ENCODE measurements at regions not wholly inside any gene's neighbourhood (a gene's known extent, or its start where the extent isn't known, plus 50 kb on each side); places are given as distances from the start of the nearest gene placed in this dataset.

- Histone ChIP-seq H2BK12ac (ENCODE audit: low read length in 2 of 2) (no peak overlapping the region), H3K18ac (ENCODE audit: low read depth in 1 of 2, low read length in 2 of 2) (no peak overlapping the region), H3K4me2 (ENCODE audit: low read length, poor library complexity, severe bottlenecking) (no peak overlapping the region), H3K27ac (ENCODE audit: low read length, poor library complexity, severe bottlenecking) (no peak overlapping the region), H3K14ac (ENCODE audit: low read length in 2 of 2) (no peak overlapping the region), H2BK120ac (ENCODE audit: low read depth, low read length) (no peak overlapping the region), H2AFZ (ENCODE audit: low read depth, low read length) (no peak overlapping the region), H2BK5ac (ENCODE audit: low read depth, low read length, poor library complexity, severe bottlenecking) (no peak overlapping the region), H3K4me1 (ENCODE audit: control insufficient read depth, insufficient read depth, low read depth, low read length) (no peaks in the 10 kb centered on the region), H3K9me3 (ENCODE audit: control insufficient read depth, low read length) (peaks cover 25% of the 10 kb centered on the region), H3K23ac (ENCODE audit: low read length in 2 of 2) (no peak overlapping the region), H2AK5ac (ENCODE audit: low read length, severe bottlenecking) (no peak overlapping the region), H3K9ac (ENCODE audit: low read length) (no peak overlapping the region), H3K4me3 (ENCODE audit: insufficient read depth in 1 of 2, low read depth in 1 of 2, low read length in 2 of 2) (no peak overlapping the region), H4K91ac (ENCODE audit: low read length) (no peak overlapping the region), H2BK15ac (ENCODE audit: low read depth, poor library complexity, severe bottlenecking) (no peak overlapping the region), H3K27me3 (ENCODE audit: control insufficient read depth in 1 of 2, insufficient read depth in 1 of 2, low read length in 2 of 2) (no peaks in the 10 kb centered on the region), H3K4ac (ENCODE audit: low read depth in 1 of 2, low read length in 2 of 2) (no peak overlapping the region), H3K36me3 (ENCODE audit: control insufficient read depth in 1 of 2, insufficient read depth in 2 of 2, low read depth in 1 of 2, low read length in 2 of 2) (peaks cover 0 to 4% of the 10 kb centered on the region in 2 experiments), H3K79me1 (replicated peaks; ENCODE audit: low read length, poor library complexity, severe bottlenecking) (no peaks in the 10 kb centered on the region), H4K8ac (ENCODE audit: low read length) (no peak overlapping the region)
- no peak for DNase-seq
- 83% methylated on average over 6 of the region's 6 CpGs for WGBS
Observed at GRCh38 chr3:191707817-191708216, 246.9 kb downstream of the PYDC2 start.

DNA sequence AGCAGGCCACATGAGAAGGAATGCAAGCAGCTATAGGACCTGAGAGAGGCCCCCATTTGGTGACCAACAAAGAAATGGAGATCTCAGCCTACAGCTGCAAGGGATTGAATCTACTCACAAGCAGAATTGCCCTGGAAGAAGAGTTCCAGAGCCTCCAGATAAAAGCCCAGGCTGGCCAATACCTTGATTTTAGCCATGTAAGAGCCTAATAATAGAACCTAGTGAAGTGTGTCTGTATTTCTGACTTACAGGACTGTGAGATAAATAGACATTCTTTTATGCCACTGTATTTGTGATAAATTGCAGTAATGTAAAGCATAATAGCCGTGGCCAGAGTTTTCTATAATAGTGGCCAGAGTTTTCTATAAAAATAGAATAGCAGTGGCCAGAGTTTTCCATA is 254.6 kb downstream of the PYDC2 start:
- Histone ChIP-seq H3K18ac (ENCODE audit: low read depth in 1 of 2, low read length in 2 of 2) (no peak overlapping the region), H3K4me2 (ENCODE audit: low read length, poor library complexity, severe bottlenecking) (no peak overlapping the region), H2AFZ (ENCODE audit: low read depth, low read length) (no peak overlapping the region), H2BK120ac (ENCODE audit: low read depth, low read length) (no peak overlapping the region), H4K8ac (ENCODE audit: low read length) (no peak overlapping the region), H3K9ac (ENCODE audit: low read length) (no peak overlapping the region), H4K91ac (ENCODE audit: low read length) (no peak overlapping the region), H3K79me1 (replicated peaks; ENCODE audit: low read length, poor library complexity, severe bottlenecking) (no peaks in the 10 kb centered on the region), H2BK5ac (ENCODE audit: low read depth, low read length, poor library complexity, severe bottlenecking) (no peak overlapping the region), H2AK5ac (ENCODE audit: low read length, severe bottlenecking) (no peak overlapping the region), H3K4ac (ENCODE audit: low read depth in 1 of 2, low read length in 2 of 2) (no peak overlapping the region), H2BK15ac (ENCODE audit: low read depth, poor library complexity, severe bottlenecking) (no peak overlapping the region), H3K4me3 (ENCODE audit: insufficient read depth in 1 of 2, low read depth in 1 of 2, low read length in 2 of 2) (no peak overlapping the region), H3K27ac (ENCODE audit: low read length, poor library complexity, severe bottlenecking) (no peak overlapping the region), H3K9me3 (ENCODE audit: control insufficient read depth, low read length) (peaks cover 2% of the 10 kb centered on the region), H2BK12ac (ENCODE audit: low read length in 2 of 2) (no peak overlapping the region), H3K36me3 (ENCODE audit: control insufficient read depth in 1 of 2, insufficient read depth in 2 of 2, low read depth in 1 of 2, low read length in 2 of 2) (no peaks in the 10 kb centered on the region), H3K14ac (ENCODE audit: low read length in 2 of 2) (no peak overlapping the region), H3K4me1 (ENCODE audit: control insufficient read depth, insufficient read depth, low read depth, low read length) (no peaks in the 10 kb centered on the region), H3K23ac (ENCODE audit: low read length in 2 of 2) (no peak overlapping the region), H3K27me3 (ENCODE audit: control insufficient read depth in 1 of 2, insufficient read depth in 1 of 2, low read length in 2 of 2) (no peaks in the 10 kb centered on the region)
- DNase-seq, result no peak
- WGBS, result 86% methylated on average over 1 of the region's 1 CpG

- H2BK120ac ChIP-seq (ENCODE audit: low read depth, low read length), result no peak overlapping the region
- WGBS, result 86% methylated on average over 4 of the region's 4 CpGs
- H3K27ac ChIP-seq (ENCODE audit: low read length, poor library complexity, severe bottlenecking), result no peak overlapping the region
Observed at GRCh38 chr3:191721390-191721861, 260.5 kb downstream of the PYDC2 start.

DNA sequence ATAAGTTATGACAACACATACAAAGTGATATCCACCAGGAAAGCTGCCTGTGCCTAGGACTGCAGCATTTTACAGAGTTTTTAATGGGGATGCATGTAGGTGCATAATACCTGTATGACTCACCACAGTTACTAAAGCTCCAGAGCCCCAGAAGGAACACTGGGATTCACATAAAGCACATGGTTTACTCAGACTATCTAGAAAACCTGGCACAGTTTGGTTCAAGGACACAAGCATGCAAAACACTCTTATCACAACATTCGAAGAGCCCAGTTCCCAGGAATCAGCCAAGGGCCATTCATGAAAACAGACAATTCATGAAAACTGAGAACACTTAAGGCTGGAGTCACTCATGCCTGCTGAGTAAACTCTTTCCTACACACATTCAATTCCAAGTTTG is 261.0 kb downstream of the PYDC2 start:
- Histone ChIP-seq H2BK12ac (ENCODE audit: low read length in 2 of 2) (no peak overlapping the region), H2AFZ (ENCODE audit: low read depth, low read length) (no peak overlapping the region), H2BK120ac (ENCODE audit: low read depth, low read length) (no peak overlapping the region), H3K18ac (ENCODE audit: low read depth in 1 of 2, low read length in 2 of 2) (no peak overlapping the region), H3K79me1 (replicated peaks; ENCODE audit: low read length, poor library complexity, severe bottlenecking) (no peaks in the 10 kb centered on the region), H2BK5ac (ENCODE audit: low read depth, low read length, poor library complexity, severe bottlenecking) (no peak overlapping the region), H3K27ac (ENCODE audit: low read length, poor library complexity, severe bottlenecking) (no peak overlapping the region), H3K36me3 (ENCODE audit: control insufficient read depth in 1 of 2, insufficient read depth in 2 of 2, low read depth in 1 of 2, low read length in 2 of 2) (no peaks in the 10 kb centered on the region), H2AK5ac (ENCODE audit: low read length, severe bottlenecking) (no peak overlapping the region), H3K9me3 (ENCODE audit: control insufficient read depth, low read length) (no peaks in the 10 kb centered on the region), H3K9ac (ENCODE audit: low read length) (no peak overlapping the region), H3K4ac (ENCODE audit: low read depth in 1 of 2, low read length in 2 of 2) (no peak overlapping the region), H3K4me1 (ENCODE audit: control insufficient read depth, insufficient read depth, low read depth, low read length) (no peaks in the 10 kb centered on the region), H4K91ac (ENCODE audit: low read length) (no peak overlapping the region), H3K4me2 (ENCODE audit: low read length, poor library complexity, severe bottlenecking) (no peak overlapping the region), H4K8ac (ENCODE audit: low read length) (no peak overlapping the region), H2BK15ac (ENCODE audit: low read depth, poor library complexity, severe bottlenecking) (no peak overlapping the region), H3K23ac (ENCODE audit: low read length in 2 of 2) (no peak overlapping the region), H3K27me3 (ENCODE audit: control insufficient read depth in 1 of 2, insufficient read depth in 1 of 2, low read length in 2 of 2) (no peaks in the 10 kb centered on the region), H3K4me3 (ENCODE audit: insufficient read depth in 1 of 2, low read depth in 1 of 2, low read length in 2 of 2) (no peak overlapping the region), H3K14ac (ENCODE audit: low read length in 2 of 2) (no peak overlapping the region)
- DNase-seq, result no peak
- WGBS, result 71% methylated on average over 1 of the region's 1 CpG

More at GRCh38 chr3:191721390-191721861, 260.5 kb downstream of the PYDC2 start:
- Histone ChIP-seq H3K4me2 (ENCODE audit: low read length, poor library complexity, severe bottlenecking) (no peak overlapping the region), H3K36me3 (ENCODE audit: control insufficient read depth in 1 of 2, insufficient read depth in 2 of 2, low read depth in 1 of 2, low read length in 2 of 2) (no peaks in the 10 kb centered on the region), H4K91ac (ENCODE audit: low read length) (no peak overlapping the region), H3K14ac (ENCODE audit: low read length in 2 of 2) (no peak overlapping the region), H3K4me3 (ENCODE audit: insufficient read depth in 1 of 2, low read depth in 1 of 2, low read length in 2 of 2) (no peak overlapping the region), H2BK15ac (ENCODE audit: low read depth, poor library complexity, severe bottlenecking) (no peak overlapping the region), H3K79me1 (replicated peaks; ENCODE audit: low read length, poor library complexity, severe bottlenecking) (no peaks in the 10 kb centered on the region), H2AFZ (ENCODE audit: low read depth, low read length) (no peak overlapping the region), H3K27me3 (ENCODE audit: control insufficient read depth in 1 of 2, insufficient read depth in 1 of 2, low read length in 2 of 2) (no peaks in the 10 kb centered on the region), H3K9ac (ENCODE audit: low read length) (no peak overlapping the region), H3K9me3 (ENCODE audit: control insufficient read depth, low read length) (no peaks in the 10 kb centered on the region), H3K4ac (ENCODE audit: low read depth in 1 of 2, low read length in 2 of 2) (no peak overlapping the region), H2BK5ac (ENCODE audit: low read depth, low read length, poor library complexity, severe bottlenecking) (no peak overlapping the region), H2AK5ac (ENCODE audit: low read length, severe bottlenecking) (no peak overlapping the region), H2BK12ac (ENCODE audit: low read length in 2 of 2) (no peak overlapping the region), H3K18ac (ENCODE audit: low read depth in 1 of 2, low read length in 2 of 2) (no peak overlapping the region), H3K23ac (ENCODE audit: low read length in 2 of 2) (no peak overlapping the region), H4K8ac (ENCODE audit: low read length) (no peak overlapping the region), H3K4me1 (ENCODE audit: control insufficient read depth, insufficient read depth, low read depth, low read length) (no peaks in the 10 kb centered on the region)
- DNase-seq, result no peak

Measured in mesenchymal stem cell (in vitro differentiated cells and primary cell).